GM03348 (cell line): ENCODE measurements at regions not wholly inside any gene's neighbourhood (a gene's known extent, or its start where the extent isn't known, plus 50 kb on each side); places are given as distances from the start of the nearest gene placed in this dataset.

ENCODE experiments used
- DNase-seq: peaks from one replicate; pipeline ENCODE4 v3.0.0; 2012; ENCODE audit warnings: low spot score

- DNase-seq: no peak
Measured at GRCh38 chr20:48180024-48180423, 394.7 kb upstream of the SULF2 start.

- DNase-seq: no peak
Measured at GRCh38 chr20:48178633-48179032, 393.4 kb upstream of the SULF2 start.

- DNase-seq: no peak
Measured at GRCh38 chr20:48177058-48177457, 391.8 kb upstream of the SULF2 start.

GRCh38 chr20:48176139-48176538 is 390.9 kb upstream of the SULF2 start:
- DNase-seq: no peak

- no peak for DNase-seq
Measured at GRCh38 chr20:48175261-48175660, 390.0 kb upstream of the SULF2 start.

GRCh38 chr20:48172357-48172702 is 387.0 kb upstream of the SULF2 start:
- DNase-seq: no peak

- DNase-seq: peak; percentile 40
Measured at GRCh38 chr20:48171626-48172356, 386.5 kb upstream of the SULF2 start.

- DNase-seq: no peak
Measured at GRCh38 chr20:48171071-48171470, 385.8 kb upstream of the SULF2 start.

- DNase-seq: no peak
Measured at GRCh38 chr20:48170625-48171024, 385.3 kb upstream of the SULF2 start.

GRCh38 chr20:48169650-48170225 is 384.5 kb upstream of the SULF2 start:
- no peak for DNase-seq

GRCh38 chr20:48166082-48166835 is 381.0 kb upstream of the SULF2 start:
- DNase-seq: no peak

- no peak for DNase-seq
Measured at GRCh38 chr20:48165401-48165685, 380.1 kb upstream of the SULF2 start.

GRCh38 chr20:48164566-48165400 is 379.5 kb upstream of the SULF2 start:
- no peak for DNase-seq

- no peak for DNase-seq
Measured at GRCh38 chr20:48164034-48164433, 378.8 kb upstream of the SULF2 start.

GRCh38 chr20:48163505-48163904 is 378.2 kb upstream of the SULF2 start:
- DNase-seq: no peak

GRCh38 chr20:48162621-48163020 is 377.3 kb upstream of the SULF2 start:
- DNase-seq: no peak

GRCh38 chr20:48159145-48160008 is 374.1 kb upstream of the SULF2 start:
- no peak for DNase-seq

GRCh38 chr20:48158014-48158413 is 372.7 kb upstream of the SULF2 start:
- DNase-seq: no peak

- DNase-seq: no peak
Measured at GRCh38 chr20:48156951-48157700, 371.8 kb upstream of the SULF2 start.

GRCh38 chr20:48156521-48156920 is 371.2 kb upstream of the SULF2 start:
- DNase-seq: no peak

- DNase-seq: no peak
Measured at GRCh38 chr20:48155268-48155667, 370.0 kb upstream of the SULF2 start.
